ENCODE measurements at regions not wholly inside any gene's neighbourhood (a gene's known extent, or its start where the extent isn't known, plus 50 kb on each side); places are given as distances from the start of the nearest gene placed in this dataset.

DNA sequence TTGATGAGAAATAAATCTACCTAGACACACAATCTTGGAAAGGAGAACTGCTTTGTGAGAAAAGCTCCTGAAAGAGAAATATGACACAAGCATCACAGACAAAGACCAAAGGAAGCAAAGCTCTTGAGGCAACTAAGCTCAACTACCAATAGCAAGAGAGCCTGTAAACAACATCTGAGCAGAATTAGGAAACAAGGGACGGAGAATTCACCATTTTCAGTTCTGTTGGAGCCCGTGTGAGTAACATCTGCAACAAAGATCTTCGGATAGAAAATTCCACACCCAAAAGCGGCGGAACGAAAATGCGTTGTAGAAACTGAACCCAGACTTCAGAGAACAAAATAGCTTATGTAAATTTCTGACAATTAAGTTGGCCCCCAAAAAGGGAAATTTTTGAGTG lies 909.9 kb upstream of the MBL2 start:
- TF ChIP-seq, protein P1, sequence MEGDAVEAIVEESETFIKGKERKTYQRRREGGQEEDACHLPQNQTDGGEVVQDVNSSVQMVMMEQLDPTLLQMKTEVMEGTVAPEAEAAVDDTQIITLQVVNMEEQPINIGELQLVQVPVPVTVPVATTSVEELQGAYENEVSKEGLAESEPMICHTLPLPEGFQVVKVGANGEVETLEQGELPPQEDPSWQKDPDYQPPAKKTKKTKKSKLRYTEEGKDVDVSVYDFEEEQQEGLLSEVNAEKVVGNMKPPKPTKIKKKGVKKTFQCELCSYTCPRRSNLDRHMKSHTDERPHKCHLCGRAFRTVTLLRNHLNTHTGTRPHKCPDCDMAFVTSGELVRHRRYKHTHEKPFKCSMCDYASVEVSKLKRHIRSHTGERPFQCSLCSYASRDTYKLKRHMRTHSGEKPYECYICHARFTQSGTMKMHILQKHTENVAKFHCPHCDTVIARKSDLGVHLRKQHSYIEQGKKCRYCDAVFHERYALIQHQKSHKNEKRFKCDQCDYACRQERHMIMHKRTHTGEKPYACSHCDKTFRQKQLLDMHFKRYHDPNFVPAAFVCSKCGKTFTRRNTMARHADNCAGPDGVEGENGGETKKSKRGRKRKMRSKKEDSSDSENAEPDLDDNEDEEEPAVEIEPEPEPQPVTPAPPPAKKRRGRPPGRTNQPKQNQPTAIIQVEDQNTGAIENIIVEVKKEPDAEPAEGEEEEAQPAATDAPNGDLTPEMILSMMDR (IDR thresholded peaks at IDR 0.05): no peak
- TF ChIP-seq EZH2phosphoT487 (IDR thresholded peaks at IDR 0.05): no peak
- no peak for TF ChIP-seq EZH2 (IDR thresholded peaks at IDR 0.05)
